HL-60 (cell line): ENCODE measurements at regions not wholly inside any gene's neighbourhood (a gene's known extent, or its start where the extent isn't known, plus 50 kb on each side); places are given as distances from the start of the nearest gene placed in this dataset.

ENCODE experiments used
- DNase-seq, 2 experiments: peaks; one replicate each; pipeline ENCODE4 v3.0.0-alpha.2; 2010 to 2020; ENCODE audit warnings: low read depth in 1 of 2, low spot score in 1 of 2
- H3K27ac ChIP-seq: fragments of 250-450 bp; sonication (Bioruptor Pico); replicated peaks from 2 replicates; pipeline ENCODE4 v1.5.1; 2020; ENCODE audit warnings: mild to moderate bottlenecking, moderate library complexity
- H3K27me3 ChIP-seq: fragments of 250-450 bp; sonication (Bioruptor Pico); 2 replicates; pipeline ENCODE4 v1.5.1; 2021; ENCODE audit warnings: mild to moderate bottlenecking, moderate library complexity; ENCODE audit not compliant: insufficient read depth, poor library complexity, severe bottlenecking
- H3K4me3 ChIP-seq: replicated peaks from 2 replicates; pipeline ENCODE4 v1.5.1; 2011; ENCODE audit warnings: mild to moderate bottlenecking, control low read depth, low read length; ENCODE audit not compliant: insufficient read depth
- GABPA ChIP-seq: IDR thresholded peaks from 2 replicates; pipeline ENCODE4 v1.6.1; 2012; ENCODE audit warnings: low read depth
- POLR2AphosphoS5 ChIP-seq: IDR thresholded peaks from 2 replicates; pipeline ENCODE4 v1.6.1; 2012; ENCODE audit warnings: low read depth
- SPI1 ChIP-seq: IDR thresholded peaks from 2 replicates; pipeline ENCODE4 v1.6.1; 2012; ENCODE audit warnings: low read depth, mild to moderate bottlenecking, borderline replicate concordance
- TF ChIP-seq, protein P1 (sequence below): IDR thresholded peaks from one replicate; pipeline ENCODE4 v1.5.1; 2011; ENCODE audit warnings: low read length, control low read depth, inconsistent platforms; ENCODE audit not compliant: insufficient read depth
- TF ChIP-seq, protein P2 (sequence below): IDR thresholded peaks from 2 replicates; pipeline ENCODE4 v1.6.1; 2012; ENCODE audit warnings: low read depth; ENCODE audit not compliant: insufficient replicate concordance

DNA sequence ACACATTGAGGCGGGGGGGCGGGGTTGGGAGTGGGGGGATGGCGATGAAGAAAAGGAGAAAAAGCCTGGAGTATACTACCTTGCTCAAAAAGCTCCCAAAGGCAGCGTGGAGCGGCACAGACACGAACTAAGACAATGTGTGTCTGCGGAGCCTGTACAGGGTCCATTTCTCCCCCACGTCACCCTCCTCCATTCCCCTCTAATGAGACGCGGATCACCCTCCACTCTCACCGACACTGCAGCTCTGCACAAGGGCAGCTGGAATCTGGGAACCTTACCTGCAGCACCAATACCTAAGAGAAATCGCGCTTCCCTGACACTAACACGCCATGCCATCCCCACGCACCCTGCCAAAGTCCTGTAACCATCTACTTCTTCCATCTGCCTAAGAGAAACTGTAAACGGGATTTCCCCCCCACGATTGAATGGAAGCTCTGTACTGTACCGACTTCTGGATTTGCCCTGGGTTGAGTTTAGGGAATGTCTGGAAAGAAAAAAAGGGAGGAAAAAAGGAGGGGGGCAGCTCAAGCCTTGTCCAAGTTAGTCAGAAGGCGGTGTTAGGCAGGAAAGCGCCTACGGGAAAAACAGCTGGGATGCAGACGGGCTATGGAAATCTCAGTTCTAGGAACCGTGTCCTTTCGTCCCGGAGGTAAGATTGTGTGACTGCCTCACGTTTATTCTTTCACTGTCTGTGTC lies 125.7 kb upstream of the C11orf58 start:
- no peak for DNase-seq
- peaks cover 78% of the 10 kb centered on the region for H3K27me3 ChIP-seq
- H3K4me3 ChIP-seq: no peak overlapping the region
- TF ChIP-seq, protein P1, sequence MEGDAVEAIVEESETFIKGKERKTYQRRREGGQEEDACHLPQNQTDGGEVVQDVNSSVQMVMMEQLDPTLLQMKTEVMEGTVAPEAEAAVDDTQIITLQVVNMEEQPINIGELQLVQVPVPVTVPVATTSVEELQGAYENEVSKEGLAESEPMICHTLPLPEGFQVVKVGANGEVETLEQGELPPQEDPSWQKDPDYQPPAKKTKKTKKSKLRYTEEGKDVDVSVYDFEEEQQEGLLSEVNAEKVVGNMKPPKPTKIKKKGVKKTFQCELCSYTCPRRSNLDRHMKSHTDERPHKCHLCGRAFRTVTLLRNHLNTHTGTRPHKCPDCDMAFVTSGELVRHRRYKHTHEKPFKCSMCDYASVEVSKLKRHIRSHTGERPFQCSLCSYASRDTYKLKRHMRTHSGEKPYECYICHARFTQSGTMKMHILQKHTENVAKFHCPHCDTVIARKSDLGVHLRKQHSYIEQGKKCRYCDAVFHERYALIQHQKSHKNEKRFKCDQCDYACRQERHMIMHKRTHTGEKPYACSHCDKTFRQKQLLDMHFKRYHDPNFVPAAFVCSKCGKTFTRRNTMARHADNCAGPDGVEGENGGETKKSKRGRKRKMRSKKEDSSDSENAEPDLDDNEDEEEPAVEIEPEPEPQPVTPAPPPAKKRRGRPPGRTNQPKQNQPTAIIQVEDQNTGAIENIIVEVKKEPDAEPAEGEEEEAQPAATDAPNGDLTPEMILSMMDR: no peak
- TF ChIP-seq POLR2AphosphoS5: no peak
- TF ChIP-seq, protein P2, sequence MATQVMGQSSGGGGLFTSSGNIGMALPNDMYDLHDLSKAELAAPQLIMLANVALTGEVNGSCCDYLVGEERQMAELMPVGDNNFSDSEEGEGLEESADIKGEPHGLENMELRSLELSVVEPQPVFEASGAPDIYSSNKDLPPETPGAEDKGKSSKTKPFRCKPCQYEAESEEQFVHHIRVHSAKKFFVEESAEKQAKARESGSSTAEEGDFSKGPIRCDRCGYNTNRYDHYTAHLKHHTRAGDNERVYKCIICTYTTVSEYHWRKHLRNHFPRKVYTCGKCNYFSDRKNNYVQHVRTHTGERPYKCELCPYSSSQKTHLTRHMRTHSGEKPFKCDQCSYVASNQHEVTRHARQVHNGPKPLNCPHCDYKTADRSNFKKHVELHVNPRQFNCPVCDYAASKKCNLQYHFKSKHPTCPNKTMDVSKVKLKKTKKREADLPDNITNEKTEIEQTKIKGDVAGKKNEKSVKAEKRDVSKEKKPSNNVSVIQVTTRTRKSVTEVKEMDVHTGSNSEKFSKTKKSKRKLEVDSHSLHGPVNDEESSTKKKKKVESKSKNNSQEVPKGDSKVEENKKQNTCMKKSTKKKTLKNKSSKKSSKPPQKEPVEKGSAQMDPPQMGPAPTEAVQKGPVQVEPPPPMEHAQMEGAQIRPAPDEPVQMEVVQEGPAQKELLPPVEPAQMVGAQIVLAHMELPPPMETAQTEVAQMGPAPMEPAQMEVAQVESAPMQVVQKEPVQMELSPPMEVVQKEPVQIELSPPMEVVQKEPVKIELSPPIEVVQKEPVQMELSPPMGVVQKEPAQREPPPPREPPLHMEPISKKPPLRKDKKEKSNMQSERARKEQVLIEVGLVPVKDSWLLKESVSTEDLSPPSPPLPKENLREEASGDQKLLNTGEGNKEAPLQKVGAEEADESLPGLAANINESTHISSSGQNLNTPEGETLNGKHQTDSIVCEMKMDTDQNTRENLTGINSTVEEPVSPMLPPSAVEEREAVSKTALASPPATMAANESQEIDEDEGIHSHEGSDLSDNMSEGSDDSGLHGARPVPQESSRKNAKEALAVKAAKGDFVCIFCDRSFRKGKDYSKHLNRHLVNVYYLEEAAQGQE: no peak
- TF ChIP-seq GABPA: no peak
- no peak for TF ChIP-seq SPI1
- no peak overlapping the region for H3K27ac ChIP-seq

DNA sequence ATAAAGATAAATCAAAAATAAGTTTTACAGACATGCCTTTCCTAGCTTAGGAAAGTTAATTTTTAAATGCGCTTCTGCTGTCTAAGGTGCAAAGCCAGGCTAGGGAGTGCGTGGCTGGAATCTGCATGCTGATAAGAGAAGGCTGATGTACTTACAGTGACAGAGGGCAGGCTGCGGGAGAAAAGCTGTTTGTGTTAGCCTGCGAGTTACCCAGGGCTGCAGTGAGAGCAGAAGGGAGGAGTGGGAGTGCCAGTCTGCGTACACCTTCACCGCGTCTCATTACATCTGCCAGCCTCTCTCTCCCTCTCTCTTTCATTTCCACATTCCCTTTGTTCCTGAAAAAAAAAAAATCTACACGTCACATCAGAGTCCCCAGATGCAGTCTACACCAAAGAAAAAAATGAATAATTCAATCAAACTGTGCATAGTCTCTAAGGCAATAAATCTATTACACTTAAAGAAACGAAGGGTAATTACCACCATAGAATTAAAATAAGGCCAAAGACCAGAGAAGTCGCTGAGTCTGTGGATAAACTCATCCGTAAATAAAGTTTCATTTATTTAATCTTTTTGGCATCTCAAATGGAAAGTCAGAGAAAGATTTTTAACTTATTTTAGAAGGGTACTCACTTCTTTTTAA lies 126.4 kb upstream of the C11orf58 start:
- no peak for TF ChIP-seq GABPA
- TF ChIP-seq, protein P1: no peak
- TF ChIP-seq SPI1: no peak
- TF ChIP-seq POLR2AphosphoS5: no peak
- TF ChIP-seq, protein P2: no peak
- no peak for DNase-seq
- H3K4me3 ChIP-seq: no peak overlapping the region
- H3K27ac ChIP-seq: no peak overlapping the region
- H3K27me3 ChIP-seq: peaks cover 84% of the 10 kb centered on the region

DNA sequence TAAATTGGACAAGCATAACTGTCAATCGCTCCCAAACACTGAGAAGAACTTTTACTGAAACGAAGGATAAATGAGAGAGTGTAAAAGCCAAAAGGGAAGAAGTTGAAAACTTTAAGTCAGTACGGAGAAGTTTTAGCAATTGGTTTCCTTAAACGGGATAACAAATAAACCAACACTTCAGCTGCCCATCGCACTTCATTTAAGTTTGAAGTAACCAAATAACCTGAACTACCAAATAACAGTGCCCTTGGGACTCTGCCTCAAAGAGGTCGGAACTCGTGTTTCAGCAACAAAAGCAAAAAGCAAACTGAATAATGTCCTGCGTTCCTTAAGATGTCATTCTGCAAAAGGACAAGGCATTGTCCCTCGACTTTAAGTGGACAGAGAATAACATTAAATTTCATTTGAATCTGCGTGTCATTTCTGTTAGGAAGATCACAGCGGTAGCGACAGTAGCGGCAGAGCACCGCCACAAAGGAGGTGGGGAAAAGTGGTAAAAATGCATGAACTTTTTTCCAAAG lies 127.0 kb upstream of the C11orf58 start:
- H3K4me3 ChIP-seq: no peak overlapping the region
- TF ChIP-seq, protein P2: no peak
- TF ChIP-seq GABPA (no peak), POLR2AphosphoS5 (no peak), SPI1 (no peak)
- TF ChIP-seq, protein P1: no peak
- no peak overlapping the region for H3K27ac ChIP-seq
- peaks cover 87% of the 10 kb centered on the region for H3K27me3 ChIP-seq
- no peak for DNase-seq
